Neural progenitor cell (in vitro differentiated cells): ENCODE measurements at regions not wholly inside any gene's neighbourhood (a gene's known extent, or its start where the extent isn't known, plus 50 kb on each side); places are given as distances from the start of the nearest gene placed in this dataset.

Experiments used
- DNase-seq: peaks from one replicate; pipeline ENCODE4 v3.0.0-alpha.2; 2016; ENCODE audit warnings: low spot score
- H2AFZ ChIP-seq: fragments of 200-600 bp; sonication (generic); replicated peaks from 2 replicates; pipeline ENCODE4 v1.6.1; 2016; ENCODE audit warnings: antibody characterized with exemption
- H3F3A ChIP-seq: fragments of 200-600 bp; sonication (generic); 2 replicates; pipeline ENCODE4 v1.6.1; 2016; ENCODE audit warnings: antibody characterized with exemption, low read depth
- H3K27ac ChIP-seq: fragments of 200-600 bp; sonication (generic); 2 replicates; pipeline ENCODE4 v1.5.1; 2016; ENCODE audit warnings: mild to moderate bottlenecking
- H3K27me3 ChIP-seq: fragments of 200-600 bp; sonication (generic); 2 replicates; pipeline ENCODE4 v1.6.1; 2016; ENCODE audit warnings: mild to moderate bottlenecking, moderate library complexity
- H3K36me3 ChIP-seq: fragments of 200-600 bp; sonication (generic); 2 replicates; pipeline ENCODE4 v1.5.1; 2016
- H3K4me1 ChIP-seq: fragments of 200-600 bp; sonication (generic); 2 replicates; pipeline ENCODE4 v1.6.1; 2016; ENCODE audit warnings: mixed run types
- H3K4me2 ChIP-seq: fragments of 200-600 bp; sonication (generic); 2 replicates; pipeline ENCODE4 v1.6.1; 2016
- H3K4me3 ChIP-seq: fragments of 200-600 bp; sonication (generic); 2 replicates; pipeline ENCODE4 v1.5.1; 2016
- H3K79me2 ChIP-seq: fragments of 200-600 bp; sonication (generic); 2 replicates; pipeline ENCODE4 v1.6.1; 2016; ENCODE audit warnings: low read depth
- H3K9ac ChIP-seq: fragments of 200-600 bp; sonication (generic); 2 replicates; pipeline ENCODE4 v1.6.1; 2016
- H3K9me3 ChIP-seq: fragments of 200-600 bp; sonication (generic); 2 replicates; pipeline ENCODE4 v1.5.1; 2016; ENCODE audit warnings: low read depth
- H4K20me1 ChIP-seq: fragments of 200-600 bp; sonication (generic); 2 replicates; pipeline ENCODE4 v1.6.1; 2016; ENCODE audit warnings: low read depth
- H3K27ac Mint-ChIP-seq: 3 replicates; pipeline ENCODE4 v1.8.0; 2021; ENCODE audit warnings: mixed read lengths
- H3K27me3 Mint-ChIP-seq: 2 replicates; pipeline ENCODE4 v1.8.0; 2022; ENCODE audit warnings: low read depth, mild to moderate bottlenecking, inconsistent platforms, moderate library complexity, mixed read lengths; ENCODE audit not compliant: insufficient read depth
- H3K36me3 Mint-ChIP-seq: 3 replicates; pipeline ENCODE4 v1.8.0; 2021; ENCODE audit warnings: mixed read lengths
- H3K4me1 Mint-ChIP-seq: 3 replicates; pipeline ENCODE4 v1.8.0; 2021; ENCODE audit warnings: mixed read lengths
- H3K4me3 Mint-ChIP-seq: 3 replicates; pipeline ENCODE4 v1.8.0; 2021; ENCODE audit warnings: mild to moderate bottlenecking, moderate library complexity, mixed read lengths
- H3K9me3 Mint-ChIP-seq: 3 replicates; pipeline ENCODE4 v1.8.0; 2020; ENCODE audit warnings: mixed read lengths
- CTCF ChIP-seq: fragments of 200-600 bp; sonication (generic); IDR thresholded peaks from 2 replicates; pipeline ENCODE4 v1.5.1; 2017; ENCODE audit warnings: antibody characterized with exemption, mild to moderate bottlenecking
- EZH2 ChIP-seq: fragments of 200-600 bp; sonication (generic); IDR thresholded peaks from 2 replicates; pipeline ENCODE4 v1.6.1; 2017; ENCODE audit warnings: antibody characterized with exemption, mild to moderate bottlenecking, moderate library complexity
- EZH2phosphoT487 ChIP-seq: fragments of 200-600 bp; sonication (generic); IDR thresholded peaks from 2 replicates; pipeline ENCODE4 v1.6.1; 2017; ENCODE audit warnings: antibody characterized with exemption

GRCh38 chr13:66117563-66117962 lies 1112.6 kb downstream of the PCDH9 start:
- no peak overlapping the region for H2AFZ ChIP-seq

GRCh38 chr13:66113882-66114526 lies 1116.1 kb downstream of the PCDH9 start:
- Histone ChIP-seq H3K4me3 (no peak overlapping the region), H3K79me2 (no peaks in the 10 kb centered on the region), H3K27ac (no peak overlapping the region), H3K9ac (no peak overlapping the region), H2AFZ (no peak overlapping the region), H3K36me3 (no peaks in the 10 kb centered on the region), H3K4me2 (no peak overlapping the region), H3F3A (no peaks in the 10 kb centered on the region), H3K9me3 (no peaks in the 10 kb centered on the region), H4K20me1 (no peaks in the 10 kb centered on the region), H3K4me1 (no peaks in the 10 kb centered on the region), H3K27me3 (no peaks in the 10 kb centered on the region)
- Mint-ChIP-seq H3K9me3 (no peaks in the 10 kb centered on the region), H3K27me3 (peaks cover 3% of the 10 kb centered on the region), H3K27ac (no peak overlapping the region), H3K4me3 (no peak overlapping the region), H3K4me1 (peaks cover 5% of the 10 kb centered on the region), H3K36me3 (no peaks in the 10 kb centered on the region)
- TF ChIP-seq EZH2: no peak
- TF ChIP-seq EZH2phosphoT487: no peak
- TF ChIP-seq CTCF: no peak
- DNase-seq: no peak

More at GRCh38 chr13:66117563-66117962, 1112.6 kb downstream of the PCDH9 start:
- H4K20me1 ChIP-seq: no peaks in the 10 kb centered on the region
- H3K4me1 Mint-ChIP-seq: peaks cover 2% of the 10 kb centered on the region
- H3K27me3 ChIP-seq: no peaks in the 10 kb centered on the region
- TF ChIP-seq CTCF (no peak), EZH2phosphoT487 (no peak), EZH2 (no peak)
- H3K36me3 ChIP-seq: no peaks in the 10 kb centered on the region
- H3K4me3 ChIP-seq: no peak overlapping the region
- H3K27me3 Mint-ChIP-seq: peaks cover under 1% of the 10 kb centered on the region
- no peak overlapping the region for H3K27ac Mint-ChIP-seq
- H3K4me3 Mint-ChIP-seq: no peak overlapping the region
- H3K4me1 ChIP-seq: no peaks in the 10 kb centered on the region
- DNase-seq: no peak
- H3K79me2 ChIP-seq: no peaks in the 10 kb centered on the region
- H3K27ac ChIP-seq: no peak overlapping the region
- no peaks in the 10 kb centered on the region for H3K9me3 Mint-ChIP-seq
- H3K36me3 Mint-ChIP-seq: no peaks in the 10 kb centered on the region
- H3K4me2 ChIP-seq: no peak overlapping the region
- no peaks in the 10 kb centered on the region for H3K9me3 ChIP-seq
- no peak overlapping the region for H3K9ac ChIP-seq
- H3F3A ChIP-seq: no peaks in the 10 kb centered on the region

GRCh38 chr13:66111628-66112027 lies 1118.5 kb downstream of the PCDH9 start:
- H3K27me3 ChIP-seq: peaks cover under 1% of the 10 kb centered on the region
- no peaks in the 10 kb centered on the region for H3K36me3 ChIP-seq
- no peaks in the 10 kb centered on the region for H3F3A ChIP-seq
- no peaks in the 10 kb centered on the region for H3K9me3 ChIP-seq
- Mint-ChIP-seq H3K4me1 (peaks cover 3% of the 10 kb centered on the region), H3K4me3 (no peak overlapping the region), H3K36me3 (no peaks in the 10 kb centered on the region), H3K27ac (no peak overlapping the region), H3K9me3 (no peaks in the 10 kb centered on the region), H3K27me3 (peaks cover 3% of the 10 kb centered on the region)
- H3K4me2 ChIP-seq: no peak overlapping the region
- H2AFZ ChIP-seq: no peak overlapping the region
- peak; percentile 14 for TF ChIP-seq CTCF
- TF ChIP-seq EZH2: no peak
- TF ChIP-seq EZH2phosphoT487: no peak
- no peaks in the 10 kb centered on the region for H3K4me1 ChIP-seq
- H4K20me1 ChIP-seq: no peaks in the 10 kb centered on the region
- no peaks in the 10 kb centered on the region for H3K79me2 ChIP-seq
- no peak overlapping the region for H3K9ac ChIP-seq
- DNase-seq: no peak
- no peak overlapping the region for H3K4me3 ChIP-seq
- no peak overlapping the region for H3K27ac ChIP-seq
